ENCODE measurements at regions not wholly inside any gene's neighbourhood (a gene's known extent, or its start where the extent isn't known, plus 50 kb on each side); places are given as distances from the start of the nearest gene placed in this dataset.

DNA sequence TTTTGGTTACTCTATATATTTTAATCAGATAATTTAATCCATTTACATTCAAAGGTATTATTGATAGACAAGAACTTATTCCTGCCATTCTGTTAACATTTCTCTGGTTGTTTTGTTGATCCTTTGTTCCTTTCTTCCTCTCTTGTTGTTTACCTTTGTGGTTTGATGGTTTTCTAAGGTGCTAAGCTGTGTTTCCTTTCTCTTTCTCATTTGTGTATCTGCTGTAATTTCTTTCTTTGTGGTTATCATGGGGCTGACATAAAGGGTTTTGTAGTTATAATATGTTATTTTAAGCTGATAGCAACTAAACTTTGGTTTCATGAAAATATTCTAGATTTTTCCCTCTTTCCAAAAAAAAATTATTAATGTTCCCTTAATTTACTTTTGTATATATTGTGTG, 179.2 kb downstream of the NDUFA10 start:
- TF ChIP-seq, protein P1, sequence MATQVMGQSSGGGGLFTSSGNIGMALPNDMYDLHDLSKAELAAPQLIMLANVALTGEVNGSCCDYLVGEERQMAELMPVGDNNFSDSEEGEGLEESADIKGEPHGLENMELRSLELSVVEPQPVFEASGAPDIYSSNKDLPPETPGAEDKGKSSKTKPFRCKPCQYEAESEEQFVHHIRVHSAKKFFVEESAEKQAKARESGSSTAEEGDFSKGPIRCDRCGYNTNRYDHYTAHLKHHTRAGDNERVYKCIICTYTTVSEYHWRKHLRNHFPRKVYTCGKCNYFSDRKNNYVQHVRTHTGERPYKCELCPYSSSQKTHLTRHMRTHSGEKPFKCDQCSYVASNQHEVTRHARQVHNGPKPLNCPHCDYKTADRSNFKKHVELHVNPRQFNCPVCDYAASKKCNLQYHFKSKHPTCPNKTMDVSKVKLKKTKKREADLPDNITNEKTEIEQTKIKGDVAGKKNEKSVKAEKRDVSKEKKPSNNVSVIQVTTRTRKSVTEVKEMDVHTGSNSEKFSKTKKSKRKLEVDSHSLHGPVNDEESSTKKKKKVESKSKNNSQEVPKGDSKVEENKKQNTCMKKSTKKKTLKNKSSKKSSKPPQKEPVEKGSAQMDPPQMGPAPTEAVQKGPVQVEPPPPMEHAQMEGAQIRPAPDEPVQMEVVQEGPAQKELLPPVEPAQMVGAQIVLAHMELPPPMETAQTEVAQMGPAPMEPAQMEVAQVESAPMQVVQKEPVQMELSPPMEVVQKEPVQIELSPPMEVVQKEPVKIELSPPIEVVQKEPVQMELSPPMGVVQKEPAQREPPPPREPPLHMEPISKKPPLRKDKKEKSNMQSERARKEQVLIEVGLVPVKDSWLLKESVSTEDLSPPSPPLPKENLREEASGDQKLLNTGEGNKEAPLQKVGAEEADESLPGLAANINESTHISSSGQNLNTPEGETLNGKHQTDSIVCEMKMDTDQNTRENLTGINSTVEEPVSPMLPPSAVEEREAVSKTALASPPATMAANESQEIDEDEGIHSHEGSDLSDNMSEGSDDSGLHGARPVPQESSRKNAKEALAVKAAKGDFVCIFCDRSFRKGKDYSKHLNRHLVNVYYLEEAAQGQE (IDR thresholded peaks at IDR 0.05; ENCODE audit: insufficient read depth in 1 of 2, low read depth in 2 of 2, low read length in 2 of 2) = no peak
- no peak for TF ChIP-seq SIN3A (IDR thresholded peaks at IDR 0.05; ENCODE audit: borderline replicate concordance, insufficient read depth, low read length)
- TF ChIP-seq FOXP2 (optimal IDR thresholded peaks at IDR 0.05; ENCODE audit: borderline replicate concordance, extremely low read depth, extremely low read length, insufficient read depth) = no peak
- TF ChIP-seq POLR2AphosphoS5 (IDR thresholded peaks at IDR 0.05; ENCODE audit: low read depth, low read length) = no peak
- no peak for TF ChIP-seq TAF1 (IDR thresholded peaks at IDR 0.05; ENCODE audit: borderline replicate concordance, insufficient read depth, low read length)

DNA sequence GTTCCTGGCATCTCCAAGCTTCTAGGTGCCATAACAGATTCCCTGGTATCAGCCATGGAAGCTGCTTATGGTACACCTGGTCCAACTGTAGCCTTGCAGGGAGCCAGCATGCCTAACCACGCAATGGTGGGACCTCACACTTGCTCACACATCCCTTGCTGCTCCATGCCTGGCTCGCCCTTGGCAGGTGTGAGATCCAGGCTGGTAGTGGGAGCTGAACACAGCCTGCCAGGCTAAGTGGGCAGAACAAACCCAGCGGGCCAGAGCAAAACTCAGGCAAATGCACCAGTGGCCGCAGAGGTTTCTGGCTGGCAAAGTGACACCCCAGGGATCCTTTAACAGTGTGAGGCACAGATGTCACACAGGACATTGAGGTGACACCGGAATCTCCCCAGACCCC, 185.8 kb downstream of the NDUFA10 start:
- TF ChIP-seq POLR2AphosphoS5 (IDR thresholded peaks at IDR 0.05; ENCODE audit: low read depth, low read length) = no peak
- TF ChIP-seq FOXP2 (optimal IDR thresholded peaks at IDR 0.05; ENCODE audit: borderline replicate concordance, extremely low read depth, extremely low read length, insufficient read depth) = no peak
- no peak for TF ChIP-seq SIN3A (IDR thresholded peaks at IDR 0.05; ENCODE audit: borderline replicate concordance, insufficient read depth, low read length)
- TF ChIP-seq, protein P1 (IDR thresholded peaks at IDR 0.05; ENCODE audit: insufficient read depth in 1 of 2, low read depth in 2 of 2, low read length in 2 of 2) = no peak
- TF ChIP-seq TAF1 (IDR thresholded peaks at IDR 0.05; ENCODE audit: borderline replicate concordance, insufficient read depth, low read length) = no peak

DNA sequence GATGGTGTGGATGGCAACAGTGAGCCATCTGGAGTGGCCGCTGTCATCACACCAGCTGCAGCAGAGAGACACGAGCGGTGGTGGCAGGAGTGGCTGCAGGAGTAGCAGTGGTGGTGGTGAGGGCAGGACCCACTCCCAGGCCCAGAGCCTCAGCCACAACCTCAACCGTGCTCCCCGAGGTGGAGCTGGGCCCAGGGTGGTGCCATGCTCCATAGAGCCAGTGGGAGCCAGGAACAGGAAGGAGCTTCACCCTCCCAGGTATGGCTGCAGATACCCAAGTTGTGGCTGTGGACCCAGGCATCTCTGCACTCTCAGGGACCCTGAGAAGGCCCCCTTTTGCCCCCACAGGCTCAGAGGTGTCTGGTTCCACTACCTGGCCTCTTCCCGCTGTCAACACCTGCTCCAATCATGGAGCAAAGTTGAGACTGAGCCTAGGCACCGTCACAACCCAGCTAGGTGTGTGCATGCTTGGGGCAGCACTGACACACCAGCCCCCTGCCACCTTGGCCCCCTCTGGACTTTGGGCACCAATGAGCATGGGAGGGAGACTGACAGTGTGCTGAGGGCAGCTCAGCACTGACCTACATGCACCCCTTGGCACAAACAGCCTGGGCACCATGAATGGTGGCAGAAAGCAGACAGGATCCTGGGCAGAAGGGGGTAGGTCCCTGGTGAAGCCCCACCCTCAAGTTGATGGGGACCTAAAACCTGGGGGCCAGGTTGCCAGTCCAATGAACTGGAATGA, 188.9 kb downstream of the NDUFA10 start:
- no peak for TF ChIP-seq TAF1 (IDR thresholded peaks at IDR 0.05; ENCODE audit: borderline replicate concordance, insufficient read depth, low read length)
- TF ChIP-seq POLR2AphosphoS5 (IDR thresholded peaks at IDR 0.05; ENCODE audit: low read depth, low read length) = no peak
- TF ChIP-seq FOXP2 (optimal IDR thresholded peaks at IDR 0.05; ENCODE audit: borderline replicate concordance, extremely low read depth, extremely low read length, insufficient read depth) = no peak
- no peak for TF ChIP-seq SIN3A (IDR thresholded peaks at IDR 0.05; ENCODE audit: borderline replicate concordance, insufficient read depth, low read length)
- TF ChIP-seq, protein P1 (IDR thresholded peaks at IDR 0.05; ENCODE audit: insufficient read depth in 1 of 2, low read depth in 2 of 2, low read length in 2 of 2) = no peak

DNA sequence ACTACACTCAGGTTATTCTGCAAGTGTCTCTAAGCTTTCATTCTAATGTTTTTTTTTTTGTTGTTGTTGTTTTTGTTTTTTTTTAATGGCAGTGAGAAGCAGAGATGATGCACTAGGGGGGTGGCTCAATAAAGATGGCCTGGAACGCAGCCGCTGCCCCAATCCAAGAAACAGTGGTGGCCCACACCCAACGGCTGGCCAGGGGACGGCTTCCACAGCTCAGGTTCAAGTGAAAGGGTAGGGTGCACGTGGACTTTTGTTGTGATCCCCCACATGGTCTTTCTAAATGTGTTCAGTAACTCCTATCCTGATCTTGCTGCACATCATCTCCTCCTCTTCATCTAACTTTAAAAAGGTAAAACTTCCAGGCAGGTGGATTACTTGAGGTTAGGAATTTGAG, 190.1 kb downstream of the NDUFA10 start:
- TF ChIP-seq, protein P1 (IDR thresholded peaks at IDR 0.05; ENCODE audit: insufficient read depth in 1 of 2, low read depth in 2 of 2, low read length in 2 of 2) = no peak
- TF ChIP-seq FOXP2 (optimal IDR thresholded peaks at IDR 0.05; ENCODE audit: borderline replicate concordance, extremely low read depth, extremely low read length, insufficient read depth) (no peak), TAF1 (IDR thresholded peaks at IDR 0.05; ENCODE audit: borderline replicate concordance, insufficient read depth, low read length) (no peak), SIN3A (IDR thresholded peaks at IDR 0.05; ENCODE audit: borderline replicate concordance, insufficient read depth, low read length) (no peak), POLR2AphosphoS5 (IDR thresholded peaks at IDR 0.05; ENCODE audit: low read depth, low read length) (no peak)
